Testis (tissue), 2 donors: ENCODE measurements at regions not wholly inside any gene's neighbourhood (a gene's known extent, or its start where the extent isn't known, plus 50 kb on each side); places are given as distances from the start of the nearest gene placed in this dataset.

Experiments used
- POLR2A ChIP-seq: fragments of 450-650 bp; IDR thresholded peaks from one replicate; pipeline ENCODE4 v1.6.1; 2017; ENCODE audit warnings: antibody characterized with exemption, mild to moderate bottlenecking, moderate library complexity
- TF ChIP-seq, protein P1 (sequence below), 3 experiments: fragments of 450-650 bp in 2 of 3; fragments of 200-600 bp in 1 of 3; sonication (generic) in 1 of 3; IDR thresholded peaks; one replicate each; pipeline ENCODE4 v1.5.1; 2016 to 2019; ENCODE audit warnings: antibody characterized with exemption in 3 of 3, mild to moderate bottlenecking in 2 of 3, moderate library complexity in 1 of 3

DNA sequence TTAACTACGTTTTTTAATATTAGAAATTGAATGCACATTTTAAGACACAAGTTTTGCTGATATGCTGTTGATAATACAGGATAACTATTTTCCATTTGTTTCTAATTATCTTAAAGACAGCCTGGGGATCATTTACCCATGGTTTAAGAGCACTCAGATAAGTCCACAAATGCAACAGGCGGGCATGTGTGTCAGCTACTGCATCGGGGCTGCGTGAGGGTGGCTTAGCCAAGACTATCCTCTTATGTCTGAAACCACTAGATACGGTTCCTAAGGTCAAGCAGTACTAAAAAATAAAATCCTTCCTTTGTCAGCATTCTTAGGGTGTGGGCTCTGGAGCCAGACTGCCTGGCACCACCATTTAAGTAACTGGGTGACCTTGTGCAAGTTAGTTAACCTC lies 254.8 kb downstream of the SATB2 start:
- TF ChIP-seq, protein P1, sequence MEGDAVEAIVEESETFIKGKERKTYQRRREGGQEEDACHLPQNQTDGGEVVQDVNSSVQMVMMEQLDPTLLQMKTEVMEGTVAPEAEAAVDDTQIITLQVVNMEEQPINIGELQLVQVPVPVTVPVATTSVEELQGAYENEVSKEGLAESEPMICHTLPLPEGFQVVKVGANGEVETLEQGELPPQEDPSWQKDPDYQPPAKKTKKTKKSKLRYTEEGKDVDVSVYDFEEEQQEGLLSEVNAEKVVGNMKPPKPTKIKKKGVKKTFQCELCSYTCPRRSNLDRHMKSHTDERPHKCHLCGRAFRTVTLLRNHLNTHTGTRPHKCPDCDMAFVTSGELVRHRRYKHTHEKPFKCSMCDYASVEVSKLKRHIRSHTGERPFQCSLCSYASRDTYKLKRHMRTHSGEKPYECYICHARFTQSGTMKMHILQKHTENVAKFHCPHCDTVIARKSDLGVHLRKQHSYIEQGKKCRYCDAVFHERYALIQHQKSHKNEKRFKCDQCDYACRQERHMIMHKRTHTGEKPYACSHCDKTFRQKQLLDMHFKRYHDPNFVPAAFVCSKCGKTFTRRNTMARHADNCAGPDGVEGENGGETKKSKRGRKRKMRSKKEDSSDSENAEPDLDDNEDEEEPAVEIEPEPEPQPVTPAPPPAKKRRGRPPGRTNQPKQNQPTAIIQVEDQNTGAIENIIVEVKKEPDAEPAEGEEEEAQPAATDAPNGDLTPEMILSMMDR (IDR thresholded peaks at IDR 0.05), result no peak
- no peak for TF ChIP-seq POLR2A
